Parathyroid adenoma (tissue), 2 donors: ENCODE measurements at regions not wholly inside any gene's neighbourhood (a gene's known extent, or its start where the extent isn't known, plus 50 kb on each side); places are given as distances from the start of the nearest gene placed in this dataset.

ENCODE experiments used
- H2AFZ ChIP-seq: fragments of 300-600 bp; sonication (generic); one replicate; pipeline ENCODE4 v1.7.0; 2017; ENCODE audit warnings: antibody characterized with exemption, mild to moderate bottlenecking
- H3K27ac ChIP-seq: fragments of 300-600 bp; sonication (generic); one replicate; pipeline ENCODE4 v1.7.0; 2017
- H3K27me3 ChIP-seq: fragments of 300-600 bp; sonication (generic); one replicate; pipeline ENCODE4 v1.7.0; 2017; ENCODE audit warnings: low read length; ENCODE audit not compliant: control insufficient read depth, insufficient read depth
- H3K36me3 ChIP-seq: fragments of 300-600 bp; sonication (generic); one replicate; pipeline ENCODE4 v1.7.0; 2017; ENCODE audit warnings: low read length; ENCODE audit not compliant: control insufficient read depth, insufficient read depth
- H3K4me1 ChIP-seq: fragments of 300-600 bp; sonication (generic); one replicate; pipeline ENCODE4 v1.7.0; 2017; ENCODE audit warnings: control low read depth
- H3K4me2 ChIP-seq: fragments of 300-600 bp; sonication (generic); one replicate; pipeline ENCODE4 v1.7.0; 2017; ENCODE audit warnings: low read length
- H3K4me3 ChIP-seq: fragments of 300-600 bp; sonication (generic); one replicate; pipeline ENCODE4 v1.7.0; 2017; ENCODE audit warnings: low read depth, low read length
- H3K79me2 ChIP-seq: fragments of 300-600 bp; sonication (generic); one replicate; pipeline ENCODE4 v1.7.0; 2017; ENCODE audit warnings: control low read depth
- H3K9ac ChIP-seq: fragments of 300-600 bp; sonication (generic); one replicate; pipeline ENCODE4 v1.7.0; 2017; ENCODE audit warnings: mild to moderate bottlenecking
- H3K9me3 ChIP-seq: fragments of 300-600 bp; sonication (generic); one replicate; pipeline ENCODE4 v1.7.0; 2017; ENCODE audit warnings: low read length; ENCODE audit not compliant: control insufficient read depth
- CTCF ChIP-seq: fragments of 300-600 bp; sonication (generic); IDR thresholded peaks from one replicate; pipeline ENCODE4 v1.7.0; 2017; ENCODE audit warnings: antibody characterized with exemption, mild to moderate bottlenecking
- donor health status: primary hyperparathyroidism.

DNA sequence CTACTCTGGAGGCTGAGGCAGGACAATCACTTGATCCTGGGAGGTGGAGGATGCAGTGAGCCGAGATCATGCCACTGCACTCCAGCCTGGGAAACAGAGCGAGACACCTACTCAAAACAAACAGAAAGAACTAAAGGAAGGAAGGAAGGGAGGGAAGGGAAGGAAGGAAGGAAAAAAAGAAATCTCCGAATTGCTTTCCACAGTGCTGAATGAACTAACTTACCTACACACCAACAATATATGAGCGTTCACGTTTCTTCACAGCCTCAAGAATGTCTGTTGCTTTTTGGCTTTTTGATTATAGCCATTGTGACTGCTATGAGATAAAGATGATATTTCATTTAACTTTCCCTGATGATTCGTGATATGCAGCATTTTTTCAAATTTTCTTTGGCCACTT lies 1343.7 kb downstream of the LRFN5 start:
- Histone ChIP-seq H3K79me2 (no peaks in the 10 kb centered on the region), H3K4me1 (no peaks in the 10 kb centered on the region), H3K4me2 (no peak overlapping the region), H3K4me3 (no peak overlapping the region), H3K36me3 (no peaks in the 10 kb centered on the region), H2AFZ (no peak overlapping the region), H3K27ac (no peak overlapping the region), H3K27me3 (no peaks in the 10 kb centered on the region), H3K9ac (no peak overlapping the region), H3K9me3 (no peaks in the 10 kb centered on the region)
- no peak for TF ChIP-seq CTCF

GRCh38 chr14:42947991-42948390 lies 1341.3 kb downstream of the LRFN5 start:
- H3K27me3 ChIP-seq: no peaks in the 10 kb centered on the region
- H3K79me2 ChIP-seq: no peaks in the 10 kb centered on the region
- no peaks in the 10 kb centered on the region for H3K36me3 ChIP-seq
- H3K27ac ChIP-seq: no peak overlapping the region
- H3K4me1 ChIP-seq: no peaks in the 10 kb centered on the region
- no peak overlapping the region for H2AFZ ChIP-seq
- no peak overlapping the region for H3K9ac ChIP-seq
- H3K4me2 ChIP-seq: no peak overlapping the region
- no peaks in the 10 kb centered on the region for H3K9me3 ChIP-seq
- TF ChIP-seq CTCF: no peak
- no peak overlapping the region for H3K4me3 ChIP-seq

- Histone ChIP-seq H3K27me3 (no peaks in the 10 kb centered on the region), H3K36me3 (no peaks in the 10 kb centered on the region), H3K27ac (no peak overlapping the region), H3K4me2 (no peak overlapping the region), H2AFZ (no peak overlapping the region), H3K4me3 (no peak overlapping the region), H3K9me3 (no peaks in the 10 kb centered on the region), H3K4me1 (no peaks in the 10 kb centered on the region), H3K79me2 (no peaks in the 10 kb centered on the region), H3K9ac (no peak overlapping the region)
- TF ChIP-seq CTCF: no peak
Observed at GRCh38 chr14:42944284-42944683, 1337.6 kb downstream of the LRFN5 start.

GRCh38 chr14:42931308-42931707 lies 1324.6 kb downstream of the LRFN5 start:
- Histone ChIP-seq H3K79me2 (no peaks in the 10 kb centered on the region), H3K4me2 (no peak overlapping the region), H3K4me3 (no peak overlapping the region), H3K36me3 (no peaks in the 10 kb centered on the region), H3K27ac (no peak overlapping the region), H3K27me3 (no peaks in the 10 kb centered on the region), H3K9me3 (no peaks in the 10 kb centered on the region), H3K4me1 (no peaks in the 10 kb centered on the region), H2AFZ (no peak overlapping the region), H3K9ac (no peak overlapping the region)
- no peak for TF ChIP-seq CTCF

GRCh38 chr14:42929806-42930480 lies 1323.3 kb downstream of the LRFN5 start:
- Histone ChIP-seq H3K4me2 (peak overlapping the region; percentile 27), H3K9me3 (no peaks in the 10 kb centered on the region), H3K27me3 (no peaks in the 10 kb centered on the region), H3K9ac (no peak overlapping the region), H3K79me2 (no peaks in the 10 kb centered on the region), H3K4me3 (no peak overlapping the region), H2AFZ (no peak overlapping the region), H3K4me1 (no peaks in the 10 kb centered on the region), H3K36me3 (no peaks in the 10 kb centered on the region), H3K27ac (no peak overlapping the region)
- TF ChIP-seq CTCF: no peak
